HCT116 (cell line): ENCODE measurements at regions not wholly inside any gene's neighbourhood (a gene's known extent, or its start where the extent isn't known, plus 50 kb on each side); places are given as distances from the start of the nearest gene placed in this dataset.

Experiments used
- ATAC-seq: fragments of 200-7000 bp; cut with Tn5 transposase; 2 replicates; pipeline ENCODE4 v1.9.1; 2020; ENCODE audit warnings: mild to moderate bottlenecking, moderate library complexity
- BruUV-seq: library from RNA; stranded (reverse); fragments of 400-500 nt; replicated peaks from 2 replicates; lab custom pipeline; 2021; lab: Mats Ljungman, UMichigan
- CTCF ChIA-PET: fragments of 300-600 bp; sonication (Branson Sonifier 250); formaldehyde crosslinking; loops from one replicate; lab custom pipeline; 2021; ENCODE audit warnings: antibody characterized with exemption; lab: Charles Lee
- POLR2A ChIA-PET: fragments of 300-600, 350-600 bp; sonication (Branson Sonifier 250); formaldehyde crosslinking; loops from one replicate; lab custom pipeline; 2021; ENCODE audit warnings: antibody characterized with exemption; lab: Charles Lee
- RAD21 ChIA-PET, 2 experiments: fragments of 300-600 bp; sonication (Branson Sonifier 250); formaldehyde crosslinking; loops; one replicate each; lab custom pipeline; 2023; ENCODE audit warnings: low total read pairs in 2 of 2; ENCODE audit not compliant: uncharacterized antibody in 2 of 2, unreplicated experiment in 2 of 2, low non-redundant PET in 1 of 2; lab: Charles Lee
- DNase-seq: peaks from one replicate; pipeline ENCODE4 v3.0.0-alpha.2; 2010; ENCODE audit warnings: low read depth, low spot score
- H2AFZ ChIP-seq: fragments of 200-600 bp; shearing (Covaris generic), sonication (generic); 2 replicates; pipeline ENCODE4 v1.6.1; 2017; ENCODE audit warnings: low read depth, mixed run types, mixed read lengths, antibody characterized with exemption, low read length; ENCODE audit not compliant: poor library complexity, severe bottlenecking
- H3K27ac ChIP-seq: 2 replicates; pipeline ENCODE4 v1.5.1; 2012; ENCODE audit warnings: low read depth, low read length
- H3K27me3 ChIP-seq: fragments of 200-600 bp; sonication (generic); 2 replicates; pipeline ENCODE4 v1.6.1; 2016; ENCODE audit warnings: mixed run types, low read length, mixed read lengths; ENCODE audit not compliant: insufficient read depth
- H3K36me3 ChIP-seq, 2 experiments: fragments of 200-500 bp in 1 of 2; fragments of 200-600 bp in 1 of 2; sonication (Bioruptor generic) in 1 of 2; sonication (generic) in 1 of 2; 2 replicates each; pipeline versions ENCODE4 v1.5.1 to v1.6.1; 2014 to 2016; ENCODE audit warnings: low read length in 2 of 2, inconsistent platforms in 1 of 2, mixed read lengths in 1 of 2, mixed run types in 1 of 2; ENCODE audit not compliant: insufficient read depth in 2 of 2, control insufficient read depth in 1 of 2
- H3K4me1 ChIP-seq, 2 experiments: fragments of 200-600 bp in 1 of 2; sonication (generic) in 1 of 2; 2 replicates each; pipeline versions ENCODE4 v1.5.1 to v1.6.1; 2012 to 2017; ENCODE audit warnings: low read length in 2 of 2, inconsistent platforms in 1 of 2, mild to moderate bottlenecking in 1 of 2, mixed read lengths in 1 of 2, mixed run types in 1 of 2, moderate library complexity in 1 of 2; ENCODE audit not compliant: insufficient read depth in 2 of 2, control insufficient read depth in 1 of 2
- H3K4me2 ChIP-seq: fragments of 200-600 bp; sonication (generic); 2 replicates; pipeline ENCODE4 v1.6.1; 2017; ENCODE audit warnings: mixed run types, low read length, mixed read lengths
- H3K4me3 ChIP-seq, 2 experiments: fragments of 200-600 bp in 1 of 2; sonication (generic) in 1 of 2; replicated peaks in 1 of 2; 2 replicates each; pipeline ENCODE4 v1.5.1; 2011 to 2016; ENCODE audit warnings: low read length in 2 of 2, control low read depth in 1 of 2, low read depth in 1 of 2, mild to moderate bottlenecking in 1 of 2, mixed read lengths in 1 of 2, mixed run types in 1 of 2
- H3K79me2 ChIP-seq: fragments of 200-600 bp; sonication (generic); 2 replicates; pipeline ENCODE4 v1.6.1; 2017; ENCODE audit warnings: mild to moderate bottlenecking, mixed run types, low read length, moderate library complexity, mixed read lengths; ENCODE audit not compliant: insufficient read depth
- H3K9ac ChIP-seq: fragments of 200-600 bp; sonication (generic); 2 replicates; pipeline ENCODE4 v1.6.1; 2016; ENCODE audit warnings: low read length, mixed read lengths
- H3K9me2 ChIP-seq: fragments of 200-600 bp; sonication (generic), shearing (Covaris generic); 2 replicates; pipeline ENCODE4 v1.6.1; 2017; ENCODE audit warnings: mixed run types, mild to moderate bottlenecking, moderate library complexity; ENCODE audit not compliant: insufficient read depth
- H3K9me3 ChIP-seq, 2 experiments: fragments of 200-500 bp in 1 of 2; fragments of 200-600 bp in 1 of 2; sonication (Bioruptor generic) in 1 of 2; sonication (generic) in 1 of 2; 2 replicates each; pipeline ENCODE4 v1.6.1; 2014 to 2017; ENCODE audit warnings: low read length in 2 of 2, mixed read lengths in 2 of 2, inconsistent platforms in 1 of 2, low read depth in 1 of 2, mild to moderate bottlenecking in 1 of 2, mixed run types in 1 of 2, moderate library complexity in 1 of 2; ENCODE audit not compliant: control insufficient read depth in 1 of 2, insufficient read depth in 1 of 2
- H4K20me1 ChIP-seq: fragments of 200-600 bp; sonication (generic), shearing (Covaris generic); 2 replicates; pipeline ENCODE4 v1.6.1; 2017; ENCODE audit warnings: mixed run types, mild to moderate bottlenecking, moderate library complexity; ENCODE audit not compliant: insufficient read depth
- ATF3 ChIP-seq: IDR thresholded peaks from 2 replicates; pipeline ENCODE4 v1.6.1; 2012
- CBX3 ChIP-seq: IDR thresholded peaks from 2 replicates; pipeline ENCODE4 v1.6.1; 2012; ENCODE audit warnings: low read depth
- ELF1 ChIP-seq: IDR thresholded peaks from 2 replicates; pipeline ENCODE4 v1.6.1; 2012; ENCODE audit warnings: low read depth, borderline replicate concordance
- EZH2 ChIP-seq: fragments of 200-600 bp; sonication (generic); IDR thresholded peaks from 2 replicates; pipeline ENCODE4 v1.6.1; 2017; ENCODE audit warnings: antibody characterized with exemption, mixed run types
- FOSL1 ChIP-seq: IDR thresholded peaks from 2 replicates; pipeline ENCODE4 v1.6.1; 2012; ENCODE audit warnings: low read depth
- RAD21 ChIP-seq: IDR thresholded peaks from 2 replicates; pipeline ENCODE4 v1.6.1; 2012; ENCODE audit warnings: low read depth, mild to moderate bottlenecking
- REST ChIP-seq: IDR thresholded peaks from 2 replicates; pipeline ENCODE4 v1.6.1; 2012; ENCODE audit warnings: low read depth
- TCF7L2 ChIP-seq: IDR thresholded peaks from 2 replicates; pipeline ENCODE4 v1.7.0; 2011; ENCODE audit warnings: borderline replicate concordance, inconsistent platforms; ENCODE audit not compliant: insufficient read depth, insufficient read length; ENCODE audit errors: extremely low read depth
- intact Hi-C: fragments of 100-400 bp; cut with micrococcal nuclease; formaldehyde crosslinking; loops from 2 replicates; pipeline ENCODE4 v1.10.0; 2022

GRCh38 chr10:47244560-47245500, 55.2 kb upstream of the GDF10 start:
- no peak for DNase-seq
- peaks cover 14% of the 10 kb centered on the region; the same call in 1 of the 2 replicates for H3K27me3 ChIP-seq
- H3K4me2 ChIP-seq, result no peak overlapping the region
- H3K36me3 ChIP-seq, result no peaks in the 10 kb centered on the region
- ChIA-PET RAD21 (no interaction called here), CTCF (no interaction called here), POLR2A (no interaction called here)
- no peaks in the 10 kb centered on the region for H4K20me1 ChIP-seq
- no peaks in the 10 kb centered on the region for H3K9me2 ChIP-seq
- intact Hi-C loops, result no loop called here
- no peak overlapping the region for H2AFZ ChIP-seq
- H3K4me1 ChIP-seq, result no peaks in the 10 kb centered on the region
- no peaks in the 10 kb centered on the region for H3K9me3 ChIP-seq
- no peak overlapping the region for H3K9ac ChIP-seq
- no peak for TF ChIP-seq ATF3
- TF ChIP-seq EZH2, result no peak
- TF ChIP-seq ELF1, result no peak
- no peak for TF ChIP-seq REST
- TF ChIP-seq TCF7L2, result no peak
- TF ChIP-seq RAD21, result no peak
- no peak for TF ChIP-seq FOSL1
- no peak for TF ChIP-seq CBX3
- TF ChIP-seq, all 23 proteins: peak for 0
- Histone ChIP-seq H3K27ac (no peak overlapping the region), H3K79me2 (no peaks in the 10 kb centered on the region), H3K4me3 (no peak overlapping the region)
- no TSS peak for BruUV-seq
- ATAC-seq, result no peak
